Large intestine (tissue), 3 donors: ENCODE measurements at regions not wholly inside any gene's neighbourhood (a gene's known extent, or its start where the extent isn't known, plus 50 kb on each side); places are given as distances from the start of the nearest gene placed in this dataset.
A peak's percentile ranks its signal among the peaks of the same experiment; 100 is the strongest.

Experiments used
- DNase-seq, 2 donors: peaks; one replicate each; pipeline versions ENCODE4 v3.0.0 to v3.0.0-alpha.2; 2013
- H3K27ac ChIP-seq: one replicate; pipeline ENCODE4 v1.5.1; 2013; ENCODE audit warnings: low read length
- H3K27me3 ChIP-seq: 2 replicates; pipeline ENCODE4 v1.6.1; 2013; ENCODE audit warnings: low read length; ENCODE audit not compliant: control insufficient read depth, insufficient read depth
- H3K36me3 ChIP-seq: 2 replicates; pipeline ENCODE4 v1.6.1; 2013; ENCODE audit warnings: low read length; ENCODE audit not compliant: control insufficient read depth, insufficient read depth
- H3K4me1 ChIP-seq: one replicate; pipeline ENCODE4 v1.6.1; 2013; ENCODE audit warnings: low read length; ENCODE audit not compliant: control insufficient read depth, insufficient read depth
- H3K4me3 ChIP-seq: one replicate; pipeline ENCODE4 v1.5.1; 2013; ENCODE audit warnings: low read length
- H3K9me3 ChIP-seq: one replicate; pipeline ENCODE4 v1.6.1; 2013; ENCODE audit warnings: mild to moderate bottlenecking, low read depth, low read length, moderate library complexity; ENCODE audit not compliant: control insufficient read depth
- WGBS: methylation state at CpG from one replicate; pipeline ENCODE4 v1.1.5; 2013; ENCODE audit warnings: low lambda C conversion rate; ENCODE audit not compliant: insufficient coverage; 5-methylcytosine and 5-hydroxymethylcytosine counted together

DNA sequence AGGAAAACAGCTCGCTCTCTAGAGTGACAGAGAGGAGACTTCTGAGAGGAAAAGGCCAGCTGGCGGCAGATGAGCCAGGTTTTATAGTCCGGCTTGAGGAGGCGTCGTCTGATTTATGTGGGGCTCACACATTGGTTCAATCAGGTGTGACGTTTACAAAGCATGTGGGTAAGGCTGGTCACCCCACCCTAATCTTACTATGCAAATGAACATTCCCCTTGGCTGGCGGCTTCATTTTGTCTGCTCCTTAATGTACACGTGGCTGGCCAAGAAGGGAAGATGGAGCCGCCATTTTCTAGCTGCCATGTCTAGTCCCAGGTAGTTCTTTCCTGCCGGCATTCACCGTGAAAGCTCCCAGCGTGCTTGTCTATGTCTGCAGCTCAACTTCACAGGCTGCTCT lies 299.1 kb upstream of the SPRED2 start:
- Histone ChIP-seq H3K36me3 (no peaks in the 10 kb centered on the region), H3K4me1 (no peaks in the 10 kb centered on the region), H3K9me3 (no peaks in the 10 kb centered on the region), H3K27me3 (no peaks in the 10 kb centered on the region), H3K27ac (no peak overlapping the region), H3K4me3 (no peak overlapping the region)
- DNase-seq, result no peak
- no CpG with 5 or more reads among the region's 12 CpGs for WGBS

DNA sequence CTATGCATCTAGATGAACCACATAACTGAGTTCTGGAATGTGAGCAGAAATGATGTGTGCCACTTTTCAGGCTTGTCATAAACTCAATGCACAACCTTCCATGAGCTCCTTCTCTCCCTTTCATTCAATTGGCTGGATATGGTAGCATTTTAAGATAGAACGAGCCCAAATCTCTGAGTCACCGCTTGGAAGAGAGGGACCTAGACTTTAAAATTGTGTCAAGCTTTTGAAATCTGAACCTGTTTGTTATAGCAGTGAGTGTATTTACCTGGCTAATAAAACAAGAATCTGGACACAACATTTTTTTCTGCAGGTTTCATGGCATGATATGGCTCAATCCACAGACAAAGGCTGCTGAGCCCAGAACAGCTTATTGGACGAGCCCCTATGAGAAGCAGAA lies 297.8 kb upstream of the SPRED2 start:
- no peak overlapping the region for H3K4me3 ChIP-seq
- no peak for DNase-seq
- H3K9me3 ChIP-seq, result no peaks in the 10 kb centered on the region
- no peaks in the 10 kb centered on the region for H3K36me3 ChIP-seq
- H3K4me1 ChIP-seq, result no peaks in the 10 kb centered on the region
- no CpG with 5 or more reads among the region's 3 CpGs for WGBS
- H3K27me3 ChIP-seq, result no peaks in the 10 kb centered on the region
- no peak overlapping the region for H3K27ac ChIP-seq

DNA sequence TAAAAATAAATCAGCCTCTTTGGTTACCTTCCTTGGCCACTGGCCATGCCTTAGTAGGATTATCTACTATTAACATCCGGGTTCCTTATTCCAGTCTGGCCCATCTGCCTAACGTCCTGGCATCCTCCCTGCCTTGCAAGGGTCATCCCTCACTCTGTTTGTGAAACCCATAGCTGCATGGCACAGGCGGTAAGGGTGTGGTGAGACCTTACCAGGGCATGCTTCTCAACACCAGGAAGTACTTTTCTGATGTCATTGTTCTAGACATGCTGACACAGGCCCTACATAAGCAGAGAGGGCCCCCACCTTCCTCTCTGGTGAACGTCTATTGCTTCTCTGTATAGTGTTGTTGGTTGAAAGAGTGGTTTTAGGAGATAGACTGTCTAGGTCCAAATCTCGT lies 296.8 kb upstream of the SPRED2 start:
- no peak overlapping the region for H3K27ac ChIP-seq
- H3K9me3 ChIP-seq, result no peaks in the 10 kb centered on the region
- no peak for DNase-seq
- H3K36me3 ChIP-seq, result no peaks in the 10 kb centered on the region
- no peak overlapping the region for H3K4me3 ChIP-seq
- H3K4me1 ChIP-seq, result no peaks in the 10 kb centered on the region
- WGBS, result no CpG with 5 or more reads among the region's 5 CpGs
- no peaks in the 10 kb centered on the region for H3K27me3 ChIP-seq

DNA sequence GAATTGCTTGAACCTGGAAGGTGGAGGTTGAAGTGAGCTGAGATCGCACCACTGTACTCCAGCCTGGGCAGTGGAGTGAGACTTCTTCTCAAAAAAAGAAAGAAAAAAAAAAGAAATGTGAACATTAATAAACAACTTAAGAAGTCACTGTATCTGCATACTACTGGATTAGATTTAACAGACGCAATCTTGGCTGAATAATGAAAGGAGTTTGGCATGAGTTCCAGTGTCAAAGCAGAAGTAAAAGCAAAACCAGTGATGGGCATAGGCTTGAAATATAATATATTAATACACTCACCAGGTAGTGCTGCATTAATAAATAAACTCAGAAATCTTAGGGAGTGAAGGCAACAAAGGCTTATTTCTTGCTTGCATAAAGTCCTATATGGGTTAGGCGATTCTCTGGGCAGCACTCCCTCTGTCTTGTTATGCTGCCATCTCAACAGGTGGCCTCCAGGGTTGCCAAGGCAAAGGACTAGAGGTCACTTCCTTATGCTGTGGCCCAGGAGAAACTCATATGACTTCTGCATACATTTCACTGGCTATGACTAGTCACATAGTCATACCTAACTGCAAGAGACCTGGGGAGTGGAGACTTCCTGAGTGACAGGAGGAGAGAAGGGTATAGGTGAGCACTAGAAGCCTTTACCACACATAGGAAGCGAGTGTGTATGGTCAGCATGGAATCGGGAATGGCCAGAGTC lies 296.2 kb upstream of the SPRED2 start:
- DNase-seq, result no peak
- WGBS, result no CpG with 5 or more reads among the region's 5 CpGs

DNA sequence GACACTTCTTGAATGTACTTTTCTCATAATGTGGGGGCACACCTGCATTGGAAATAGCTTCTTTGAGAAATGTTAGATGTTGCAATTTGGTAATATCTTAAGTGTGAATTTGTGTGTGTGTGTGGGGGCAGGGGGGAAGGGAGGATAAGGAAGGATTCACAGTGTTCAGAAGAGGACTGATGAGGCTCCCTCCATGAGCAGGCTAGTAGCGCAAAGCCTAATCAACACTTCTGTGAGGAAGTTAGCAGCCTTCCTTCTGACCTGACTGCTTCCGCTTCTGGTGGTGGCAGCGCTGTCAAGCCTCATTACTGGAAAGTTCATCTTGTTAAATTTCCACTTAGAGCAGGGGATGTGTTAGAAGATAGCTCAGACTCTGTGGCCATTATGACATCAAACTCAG lies 295.4 kb upstream of the SPRED2 start:
- H3K9me3 ChIP-seq, result no peaks in the 10 kb centered on the region
- H3K4me1 ChIP-seq, result no peaks in the 10 kb centered on the region
- no CpG with 5 or more reads among the region's 3 CpGs for WGBS
- no peak overlapping the region for H3K27ac ChIP-seq
- DNase-seq, result no peak
- H3K4me3 ChIP-seq, result no peak overlapping the region
- H3K36me3 ChIP-seq, result no peaks in the 10 kb centered on the region
- peaks cover 3% of the 10 kb centered on the region for H3K27me3 ChIP-seq

More for the DNA sequence above, 296.2 kb upstream of the SPRED2 start:
- Histone ChIP-seq H3K27me3 (no peaks in the 10 kb centered on the region), H3K4me1 (no peaks in the 10 kb centered on the region), H3K9me3 (no peaks in the 10 kb centered on the region), H3K4me3 (no peak overlapping the region), H3K36me3 (no peaks in the 10 kb centered on the region), H3K27ac (no peak overlapping the region)

DNA sequence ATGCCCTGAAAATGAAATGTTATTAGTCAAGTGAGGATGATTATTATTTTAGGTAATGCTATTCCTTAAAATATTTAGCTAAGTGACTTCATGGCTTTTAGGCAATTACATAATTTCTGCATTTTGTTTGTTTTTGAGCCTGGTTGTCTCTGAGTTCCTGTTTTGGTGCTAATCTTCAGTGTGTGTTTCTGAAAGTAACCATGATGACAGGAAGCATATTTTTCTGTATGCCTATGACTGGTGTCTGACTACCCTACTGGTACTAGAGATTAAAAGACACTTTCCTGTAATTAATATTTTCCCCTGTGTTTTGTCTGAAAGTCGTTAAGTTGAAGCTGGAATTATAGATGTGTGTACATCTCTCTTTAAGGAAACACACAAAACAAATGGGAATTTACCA lies 295.0 kb upstream of the SPRED2 start:
- H3K9me3 ChIP-seq, result no peaks in the 10 kb centered on the region
- no peak overlapping the region for H3K27ac ChIP-seq
- no peaks in the 10 kb centered on the region for H3K36me3 ChIP-seq
- H3K27me3 ChIP-seq, result peaks cover 3% of the 10 kb centered on the region
- no peak overlapping the region for H3K4me3 ChIP-seq
- DNase-seq, result no peak
- 100% methylated on average over 1 of the region's 1 CpG for WGBS
- no peaks in the 10 kb centered on the region for H3K4me1 ChIP-seq

DNA sequence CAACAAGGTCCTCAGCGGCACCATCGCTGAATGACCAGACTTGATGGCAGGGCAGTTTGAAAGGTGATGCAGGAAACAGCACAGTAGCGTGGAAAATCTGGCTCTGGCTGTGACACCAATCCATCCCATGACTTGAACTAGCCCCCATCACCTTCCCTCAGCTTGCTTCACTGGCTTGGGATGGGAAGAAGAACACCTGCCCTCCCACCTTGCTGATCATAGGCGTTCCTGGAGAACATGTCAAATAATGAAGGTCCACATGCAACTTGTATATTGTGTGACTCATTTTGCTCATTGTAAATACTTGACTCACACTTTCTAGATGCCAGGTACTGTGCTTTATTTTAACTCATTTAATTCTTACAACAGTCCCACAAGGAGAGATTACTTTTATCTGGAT lies 292.4 kb upstream of the SPRED2 start:
- DNase-seq, result no peak
- no peaks in the 10 kb centered on the region for H3K9me3 ChIP-seq
- H3K36me3 ChIP-seq, result no peaks in the 10 kb centered on the region
- H3K27me3 ChIP-seq, result peaks cover 3% of the 10 kb centered on the region
- no peaks in the 10 kb centered on the region for H3K4me1 ChIP-seq
- no peak overlapping the region for H3K27ac ChIP-seq
- H3K4me3 ChIP-seq, result no peak overlapping the region
- no CpG with 5 or more reads among the region's 4 CpGs for WGBS

DNA sequence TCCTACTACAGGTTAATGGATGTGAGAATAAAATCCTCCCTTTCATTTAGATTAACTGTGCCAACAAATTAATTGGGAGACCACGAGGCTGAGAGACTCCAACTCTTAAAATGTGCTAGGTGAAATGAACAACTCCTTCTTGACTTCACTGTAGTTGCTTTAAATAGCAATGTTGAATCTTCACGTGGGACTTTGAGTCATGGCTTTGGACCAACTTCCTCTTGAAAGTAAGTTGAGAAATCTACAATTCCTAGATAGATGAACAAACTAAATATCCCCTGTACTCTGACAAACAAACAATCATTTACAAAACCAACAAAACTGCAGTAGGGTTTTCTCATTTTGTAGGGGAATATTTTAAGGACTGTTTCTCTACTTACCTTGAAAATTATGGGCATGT lies 291.9 kb upstream of the SPRED2 start:
- Histone ChIP-seq H3K9me3 (no peaks in the 10 kb centered on the region), H3K4me1 (no peaks in the 10 kb centered on the region), H3K36me3 (no peaks in the 10 kb centered on the region), H3K27me3 (peaks cover 3% of the 10 kb centered on the region), H3K4me3 (no peak overlapping the region), H3K27ac (no peak overlapping the region)
- no peak for DNase-seq
- WGBS, result no CpG with 5 or more reads among the region's 2 CpGs

DNA sequence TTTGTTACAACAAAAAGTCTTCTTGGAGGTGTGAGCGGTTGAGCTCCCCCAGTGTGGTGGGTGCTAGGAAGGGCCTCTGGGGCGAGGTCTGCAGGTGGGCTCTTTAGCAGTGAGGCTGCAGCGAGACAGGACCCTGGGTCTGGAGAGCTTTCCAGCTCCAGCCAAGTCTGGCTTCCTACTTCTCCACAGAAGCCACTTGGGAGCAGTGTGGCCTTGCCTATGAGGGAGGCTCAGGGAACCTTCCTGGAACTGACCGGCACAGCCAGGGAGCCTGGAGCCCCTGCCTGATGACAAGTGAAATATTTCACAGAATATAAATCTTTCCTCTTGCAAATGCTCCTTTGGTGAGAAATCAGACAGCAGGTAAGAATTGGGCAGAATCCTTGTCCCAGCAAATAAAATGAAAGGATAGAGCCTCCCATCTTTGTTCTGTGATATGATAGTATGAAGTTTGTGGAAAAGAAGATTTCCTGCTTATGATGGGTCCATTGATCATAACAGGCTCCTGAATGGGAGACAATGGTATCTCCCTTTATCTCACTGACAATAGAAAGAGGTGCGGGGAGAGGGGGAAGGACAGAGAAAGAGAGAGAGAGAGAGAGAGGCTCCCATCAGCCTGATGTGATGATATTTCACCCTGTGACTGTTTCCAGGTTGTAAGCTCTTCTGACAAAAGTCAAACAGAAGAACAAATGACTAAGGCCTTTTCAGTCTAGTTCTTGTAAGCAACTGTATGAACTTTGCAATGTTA lies 289.8 kb upstream of the SPRED2 start:
- H3K4me3 ChIP-seq, result no peak overlapping the region
- no peaks in the 10 kb centered on the region for H3K4me1 ChIP-seq
- DNase-seq, result peak; percentile 12 to 22
- H3K9me3 ChIP-seq, result no peaks in the 10 kb centered on the region
- WGBS, result no CpG with 5 or more reads among the region's 5 CpGs
- H3K27me3 ChIP-seq, result peaks cover 3% of the 10 kb centered on the region
- no peaks in the 10 kb centered on the region for H3K36me3 ChIP-seq
- no peak overlapping the region for H3K27ac ChIP-seq

DNA sequence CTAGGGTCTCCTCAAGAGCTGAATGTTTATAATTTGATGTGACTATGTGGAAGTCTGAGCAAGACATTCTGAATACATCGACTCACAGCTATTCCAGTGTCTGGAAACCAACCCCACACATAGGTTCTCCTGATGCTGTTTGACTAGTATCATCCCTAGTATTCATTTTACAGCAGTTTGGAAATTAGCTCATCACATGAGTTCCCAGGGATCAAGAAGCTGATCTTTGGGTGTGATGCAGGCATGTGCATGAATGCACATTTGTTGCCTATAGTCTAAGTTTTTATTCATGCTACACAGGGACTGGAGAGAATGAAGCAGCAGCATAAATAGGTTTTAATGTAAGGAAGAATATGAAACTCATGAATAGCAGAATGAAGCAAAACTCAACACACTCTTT lies 284.3 kb upstream of the SPRED2 start:
- WGBS, result no CpG with 5 or more reads among the region's 1 CpG
- no peaks in the 10 kb centered on the region for H3K36me3 ChIP-seq
- no peaks in the 10 kb centered on the region for H3K4me1 ChIP-seq
- H3K27ac ChIP-seq, result no peak overlapping the region
- DNase-seq, result no peak
- H3K27me3 ChIP-seq, result no peaks in the 10 kb centered on the region
- no peaks in the 10 kb centered on the region for H3K9me3 ChIP-seq
- no peak overlapping the region for H3K4me3 ChIP-seq

DNA sequence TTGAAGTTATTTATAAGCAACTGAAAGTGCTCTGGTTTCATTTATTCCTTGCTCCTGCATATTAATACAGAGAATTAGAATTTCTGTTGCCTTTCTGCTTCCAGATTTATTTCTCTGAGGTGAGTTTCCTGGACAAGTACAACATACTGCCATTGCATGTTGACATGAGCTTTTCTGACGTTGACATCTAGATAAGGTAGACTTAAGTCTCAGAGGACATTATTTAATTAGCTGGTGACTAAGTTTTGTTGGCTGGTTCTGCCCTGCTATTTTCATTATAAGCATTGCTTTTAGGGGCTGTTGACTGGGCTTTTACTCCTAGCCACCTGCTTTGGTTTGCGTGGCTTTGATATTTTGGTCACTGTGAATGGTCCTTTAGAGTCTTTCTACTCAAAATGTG lies 282.9 kb upstream of the SPRED2 start:
- Histone ChIP-seq H3K4me1 (no peaks in the 10 kb centered on the region), H3K27ac (no peak overlapping the region), H3K9me3 (no peaks in the 10 kb centered on the region), H3K4me3 (no peak overlapping the region), H3K36me3 (no peaks in the 10 kb centered on the region), H3K27me3 (no peaks in the 10 kb centered on the region)
- DNase-seq, result no peak
- WGBS, result no CpG with 5 or more reads among the region's 2 CpGs
